Astrocyte (in vitro differentiated cells and primary cell): ENCODE measurements at regions not wholly inside any gene's neighbourhood (a gene's known extent, or its start where the extent isn't known, plus 50 kb on each side); places are given as distances from the start of the nearest gene placed in this dataset.

Source experiments
- DNase-seq: peaks from one replicate; pipeline ENCODE4 v3.0.0-alpha.2; 2010; ENCODE audit warnings: low read depth
- FAIRE-seq: peaks from 2 replicates; lab custom pipeline; 2011; peaks lifted over from hg19 to GRCh38; lab: Jason Lieb, UNC
- H2AFZ ChIP-seq: 2 replicates; pipeline ENCODE4 v1.6.0; 2012; ENCODE audit warnings: low read depth, low read length, inconsistent platforms
- H3K27ac ChIP-seq: 2 replicates; pipeline ENCODE4 v1.5.1; 2011; ENCODE audit warnings: low read depth, low read length, inconsistent platforms
- H3K27me3 ChIP-seq: 2 replicates; pipeline ENCODE4 v1.6.0; 2011; ENCODE audit warnings: low read length, inconsistent platforms; ENCODE audit not compliant: insufficient read depth
- H3K36me3 ChIP-seq: 2 replicates; pipeline ENCODE4 v1.5.1; 2011; ENCODE audit warnings: low read length, inconsistent platforms; ENCODE audit not compliant: insufficient read depth
- H3K4me1 ChIP-seq: 2 replicates; pipeline ENCODE4 v1.5.1; 2011; ENCODE audit warnings: low read length, inconsistent platforms; ENCODE audit not compliant: insufficient read depth
- H3K4me2 ChIP-seq: 2 replicates; pipeline ENCODE4 v1.6.0; 2012; ENCODE audit warnings: low read length, inconsistent platforms
- H3K4me3 ChIP-seq: 2 replicates; pipeline ENCODE4 v1.5.1; 2011; ENCODE audit warnings: low read depth, mild to moderate bottlenecking, low read length, inconsistent platforms; ENCODE audit not compliant: insufficient read depth
- H3K79me2 ChIP-seq: 2 replicates; pipeline ENCODE4 v1.6.0; 2012; ENCODE audit warnings: mild to moderate bottlenecking, low read length, inconsistent platforms; ENCODE audit not compliant: insufficient read depth
- H3K9ac ChIP-seq: 2 replicates; pipeline ENCODE4 v1.6.0; 2012; ENCODE audit warnings: mild to moderate bottlenecking, low read length, inconsistent platforms
- H3K9me3 ChIP-seq: 2 replicates; pipeline ENCODE4 v1.5.1; 2012; ENCODE audit warnings: low read depth, mild to moderate bottlenecking, low read length, inconsistent platforms; ENCODE audit not compliant: insufficient read depth
- H4K20me1 ChIP-seq: 2 replicates; pipeline ENCODE4 v1.6.0; 2012; ENCODE audit warnings: low read length, inconsistent platforms; ENCODE audit not compliant: insufficient read depth
- H3K27ac Mint-ChIP-seq: one replicate; pipeline ENCODE4 v1.8.0; 2021; ENCODE audit warnings: mild to moderate bottlenecking, mixed read lengths; ENCODE audit not compliant: unreplicated experiment
- H3K27me3 Mint-ChIP-seq: one replicate; pipeline ENCODE4 v1.8.0; 2021; ENCODE audit warnings: low read depth, mixed read lengths; ENCODE audit not compliant: unreplicated experiment
- H3K36me3 Mint-ChIP-seq: one replicate; pipeline ENCODE4 v1.8.0; 2021; ENCODE audit warnings: low read depth, mixed read lengths; ENCODE audit not compliant: unreplicated experiment
- H3K4me1 Mint-ChIP-seq: one replicate; pipeline ENCODE4 v1.8.0; 2021; ENCODE audit warnings: low read depth, mixed read lengths; ENCODE audit not compliant: unreplicated experiment
- H3K4me3 Mint-ChIP-seq: one replicate; pipeline ENCODE4 v1.8.0; 2021; ENCODE audit warnings: mild to moderate bottlenecking, moderate library complexity, mixed read lengths; ENCODE audit not compliant: unreplicated experiment
- H3K9me3 Mint-ChIP-seq: one replicate; pipeline ENCODE4 v1.8.0; 2021; ENCODE audit warnings: mild to moderate bottlenecking, mixed read lengths; ENCODE audit not compliant: unreplicated experiment
- EZH2 ChIP-seq: IDR thresholded peaks from 2 replicates; pipeline ENCODE4 v1.6.1; 2012; ENCODE audit warnings: mild to moderate bottlenecking, low read length, inconsistent platforms; ENCODE audit not compliant: insufficient read depth
- TF ChIP-seq, protein P1 (sequence below): IDR thresholded peaks from 2 replicates; pipeline ENCODE4 v1.5.1; 2011; ENCODE audit warnings: low read depth, mild to moderate bottlenecking, inconsistent platforms, low read length, moderate library complexity; ENCODE audit not compliant: insufficient read depth

- TF ChIP-seq EZH2 = no peak
- TF ChIP-seq, protein P1, sequence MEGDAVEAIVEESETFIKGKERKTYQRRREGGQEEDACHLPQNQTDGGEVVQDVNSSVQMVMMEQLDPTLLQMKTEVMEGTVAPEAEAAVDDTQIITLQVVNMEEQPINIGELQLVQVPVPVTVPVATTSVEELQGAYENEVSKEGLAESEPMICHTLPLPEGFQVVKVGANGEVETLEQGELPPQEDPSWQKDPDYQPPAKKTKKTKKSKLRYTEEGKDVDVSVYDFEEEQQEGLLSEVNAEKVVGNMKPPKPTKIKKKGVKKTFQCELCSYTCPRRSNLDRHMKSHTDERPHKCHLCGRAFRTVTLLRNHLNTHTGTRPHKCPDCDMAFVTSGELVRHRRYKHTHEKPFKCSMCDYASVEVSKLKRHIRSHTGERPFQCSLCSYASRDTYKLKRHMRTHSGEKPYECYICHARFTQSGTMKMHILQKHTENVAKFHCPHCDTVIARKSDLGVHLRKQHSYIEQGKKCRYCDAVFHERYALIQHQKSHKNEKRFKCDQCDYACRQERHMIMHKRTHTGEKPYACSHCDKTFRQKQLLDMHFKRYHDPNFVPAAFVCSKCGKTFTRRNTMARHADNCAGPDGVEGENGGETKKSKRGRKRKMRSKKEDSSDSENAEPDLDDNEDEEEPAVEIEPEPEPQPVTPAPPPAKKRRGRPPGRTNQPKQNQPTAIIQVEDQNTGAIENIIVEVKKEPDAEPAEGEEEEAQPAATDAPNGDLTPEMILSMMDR = no peak
- no peaks in the 10 kb centered on the region for H3K9me3 ChIP-seq
- no peak overlapping the region for H3K9ac ChIP-seq
- no peak overlapping the region for H2AFZ ChIP-seq
- Mint-ChIP-seq H3K27ac (no peak overlapping the region), H3K9me3 (no peaks in the 10 kb centered on the region), H3K36me3 (no peaks in the 10 kb centered on the region), H3K27me3 (no peaks in the 10 kb centered on the region), H3K4me1 (peaks cover 4% of the 10 kb centered on the region), H3K4me3 (no peak overlapping the region)
- no peaks in the 10 kb centered on the region for H3K79me2 ChIP-seq
- H4K20me1 ChIP-seq = no peaks in the 10 kb centered on the region
- no peak overlapping the region for H3K27ac ChIP-seq
- no peaks in the 10 kb centered on the region for H3K4me1 ChIP-seq
- no peaks in the 10 kb centered on the region for H3K36me3 ChIP-seq
- FAIRE-seq (no peak), DNase-seq (no peak)
- no peaks in the 10 kb centered on the region for H3K27me3 ChIP-seq
- H3K4me3 ChIP-seq = no peak overlapping the region
- no peak overlapping the region for H3K4me2 ChIP-seq
Observed at GRCh38 chr14:83379436-83379835, 1845.8 kb upstream of the SEL1L start.

- peaks cover 2% of the 10 kb centered on the region for H3K9me3 Mint-ChIP-seq
- H3K4me2 ChIP-seq = no peak overlapping the region
- no peak for FAIRE-seq
- no peaks in the 10 kb centered on the region for H3K36me3 Mint-ChIP-seq
- H4K20me1 ChIP-seq = no peaks in the 10 kb centered on the region
- H3K27me3 ChIP-seq = no peaks in the 10 kb centered on the region
- no peak for TF ChIP-seq EZH2
- TF ChIP-seq, protein P1 = no peak
- no peak for DNase-seq
- no peaks in the 10 kb centered on the region for H3K36me3 ChIP-seq
- H3K9ac ChIP-seq = no peak overlapping the region
- H3K9me3 ChIP-seq = no peaks in the 10 kb centered on the region
- H3K27me3 Mint-ChIP-seq = no peaks in the 10 kb centered on the region
- H3K79me2 ChIP-seq = no peaks in the 10 kb centered on the region
- H3K27ac Mint-ChIP-seq = no peak overlapping the region
- no peak overlapping the region for H3K4me3 Mint-ChIP-seq
- no peaks in the 10 kb centered on the region for H3K4me1 ChIP-seq
- H2AFZ ChIP-seq = no peak overlapping the region
- H3K4me3 ChIP-seq = no peak overlapping the region
- H3K4me1 Mint-ChIP-seq = peaks cover 2% of the 10 kb centered on the region
- no peak overlapping the region for H3K27ac ChIP-seq
Observed at GRCh38 chr14:83384253-83384652, 1850.6 kb upstream of the SEL1L start.

DNA sequence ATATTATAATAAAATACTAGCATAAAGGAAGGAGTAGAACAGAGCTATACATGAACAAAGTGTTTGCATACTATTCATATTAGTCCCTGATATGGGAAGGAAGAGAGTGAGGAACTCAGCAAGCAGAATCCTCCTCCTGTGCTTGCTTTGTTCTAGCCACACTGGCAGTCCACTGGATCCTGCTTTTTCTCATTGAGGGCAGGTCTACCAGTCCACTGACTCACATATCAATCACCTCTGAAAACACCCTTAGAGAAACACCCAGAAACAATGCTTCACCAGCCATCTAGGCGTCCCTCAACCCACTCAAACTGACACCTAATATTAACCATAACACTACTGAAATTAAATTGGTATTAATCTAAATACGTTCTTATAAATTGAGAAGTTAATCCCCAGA lies 1861.7 kb upstream of the SEL1L start:
- Mint-ChIP-seq H3K4me3 (no peak overlapping the region), H3K27me3 (no peaks in the 10 kb centered on the region), H3K36me3 (no peaks in the 10 kb centered on the region), H3K27ac (peak overlapping the region; percentile 44), H3K4me1 (peaks cover 6% of the 10 kb centered on the region), H3K9me3 (no peaks in the 10 kb centered on the region)
- Histone ChIP-seq H3K27ac (no peak overlapping the region), H2AFZ (no peak overlapping the region), H4K20me1 (no peaks in the 10 kb centered on the region), H3K36me3 (no peaks in the 10 kb centered on the region), H3K4me2 (no peak overlapping the region), H3K4me1 (no peaks in the 10 kb centered on the region), H3K27me3 (no peaks in the 10 kb centered on the region), H3K79me2 (no peaks in the 10 kb centered on the region), H3K9ac (no peak overlapping the region), H3K4me3 (no peak overlapping the region), H3K9me3 (no peaks in the 10 kb centered on the region)
- no peak for TF ChIP-seq EZH2
- TF ChIP-seq, protein P1 = no peak
- no peak for DNase-seq
- no peak for FAIRE-seq
